ENCODE measurements at regions not wholly inside any gene's neighbourhood (a gene's known extent, or its start where the extent isn't known, plus 50 kb on each side); places are given as distances from the start of the nearest gene placed in this dataset.
"Not testable (repeated sequence)": the region's sequence is repeated elsewhere in the genome, so short reads cannot be mapped to it uniquely, and the experiment has no call there.

DNA sequence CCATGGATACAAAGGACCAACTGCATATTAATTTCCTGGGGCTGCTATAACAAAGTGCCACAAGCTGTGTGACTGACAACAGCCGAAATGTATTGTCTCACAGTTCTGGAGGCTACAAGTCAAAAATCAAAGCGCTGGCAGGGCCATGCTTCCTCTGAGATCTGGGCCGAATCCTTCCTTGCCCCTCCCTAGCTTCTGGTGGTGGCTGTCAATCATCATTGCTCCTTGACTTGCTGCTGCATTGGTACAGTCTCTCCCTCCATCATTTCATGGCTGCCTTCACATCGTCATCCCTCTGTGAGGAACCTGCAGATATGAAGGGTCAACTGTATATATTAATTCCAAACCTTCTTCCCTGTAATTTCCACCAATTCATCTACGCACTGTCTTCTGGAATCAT, 118.3 kb downstream of the EXOC5 start:
- Histone ChIP-seq H3K9me3 (no peaks in the 10 kb centered on the region), H3K36me3 (no peaks in the 10 kb centered on the region), H3K4me3 (replicated peaks in 1 of 3) (no peak overlapping the region), H3K27ac (no peak overlapping the region), H3K4me1 (no peaks in the 10 kb centered on the region), H3K27me3 (no peaks in the 10 kb centered on the region)
- intact Hi-C loops (cut with DNase I) = no loop called here
- WGBS, 2 donors = 85 to 92% methylated on average over 5 of the region's 5 CpGs
- no peak for TF ChIP-seq POLR2A (IDR thresholded peaks at IDR 0.05)
- no peak for TF ChIP-seq CTCF (IDR thresholded peaks at IDR 0.05)
- no peak for DNase-seq

- no peak overlapping the region for H3K4me3 ChIP-seq (replicated peaks in 1 of 3)
- TF ChIP-seq CTCF (IDR thresholded peaks at IDR 0.05) (no peak), POLR2A (IDR thresholded peaks at IDR 0.05) (no peak)
- no peaks in the 10 kb centered on the region for H3K4me1 ChIP-seq
- H3K27me3 ChIP-seq = no peaks in the 10 kb centered on the region
- H3K36me3 ChIP-seq = no peaks in the 10 kb centered on the region
- no peaks in the 10 kb centered on the region for H3K9me3 ChIP-seq
- DNase-seq = no peak
- intact Hi-C loops (cut with DNase I) = no loop called here
- WGBS, 2 donors = 83 to 95% methylated on average over 5 of the region's 5 CpGs
- no peak overlapping the region for H3K27ac ChIP-seq
These were observed 129.5 kb downstream of the EXOC5 start for GRCh38 chr14:57139173-57139572.

GRCh38 chr14:57136669-57137328, 131.9 kb downstream of the EXOC5 start:
- Histone ChIP-seq H3K27me3 (no peaks in the 10 kb centered on the region), H3K4me3 (replicated peaks in 1 of 3) (no peak overlapping the region), H3K4me1 (no peaks in the 10 kb centered on the region), H3K27ac (no peak overlapping the region), H3K9me3 (no peaks in the 10 kb centered on the region), H3K36me3 (no peaks in the 10 kb centered on the region)
- TF ChIP-seq POLR2A (IDR thresholded peaks at IDR 0.05) = no peak
- no peak for TF ChIP-seq CTCF (IDR thresholded peaks at IDR 0.05)
- WGBS, 2 donors = 41 to 64% methylated on average over 10 of the region's 10 CpGs
- intact Hi-C loops (cut with DNase I) = no loop called here
- DNase-seq = peak in 1 of 2 donors; percentile 1

GRCh38 chr14:57127809-57128208, 140.9 kb downstream of the EXOC5 start:
- H3K27ac ChIP-seq; H3K27me3 ChIP-seq; DNase-seq; H3K36me3 ChIP-seq; H3K4me1 ChIP-seq; H3K4me3 ChIP-seq (replicated peaks in 1 of 3); intact Hi-C loops (cut with DNase I); H3K9me3 ChIP-seq: not testable (repeated sequence)
- WGBS, 2 donors = 90 to 91% methylated on average over 6 of the region's 6 CpGs

DNA sequence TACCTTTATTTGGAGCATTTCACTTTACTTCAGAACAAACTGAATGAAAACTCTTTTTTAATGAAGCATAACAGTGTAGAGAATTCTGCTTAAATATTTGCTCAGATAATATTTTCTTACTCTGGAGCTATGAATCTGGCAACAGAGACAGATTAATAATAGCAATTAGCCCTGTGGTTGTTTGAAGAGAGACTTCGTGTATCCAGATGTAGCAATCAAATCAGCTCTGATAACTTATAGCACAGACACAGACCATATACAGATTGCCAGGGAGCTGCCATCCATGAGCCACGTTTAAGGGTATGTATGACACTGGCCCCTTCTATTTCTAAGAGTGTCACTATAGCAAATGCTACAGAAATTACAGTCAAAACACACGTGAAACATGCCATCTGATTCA, 146.6 kb downstream of the EXOC5 start:
- TF ChIP-seq CTCF (IDR thresholded peaks at IDR 0.05) (no peak), POLR2A (IDR thresholded peaks at IDR 0.05) (no peak)
- WGBS, 2 donors = 57 to 68% methylated on average over 3 of the region's 3 CpGs
- intact Hi-C loops (cut with DNase I) = no loop called here

DNA sequence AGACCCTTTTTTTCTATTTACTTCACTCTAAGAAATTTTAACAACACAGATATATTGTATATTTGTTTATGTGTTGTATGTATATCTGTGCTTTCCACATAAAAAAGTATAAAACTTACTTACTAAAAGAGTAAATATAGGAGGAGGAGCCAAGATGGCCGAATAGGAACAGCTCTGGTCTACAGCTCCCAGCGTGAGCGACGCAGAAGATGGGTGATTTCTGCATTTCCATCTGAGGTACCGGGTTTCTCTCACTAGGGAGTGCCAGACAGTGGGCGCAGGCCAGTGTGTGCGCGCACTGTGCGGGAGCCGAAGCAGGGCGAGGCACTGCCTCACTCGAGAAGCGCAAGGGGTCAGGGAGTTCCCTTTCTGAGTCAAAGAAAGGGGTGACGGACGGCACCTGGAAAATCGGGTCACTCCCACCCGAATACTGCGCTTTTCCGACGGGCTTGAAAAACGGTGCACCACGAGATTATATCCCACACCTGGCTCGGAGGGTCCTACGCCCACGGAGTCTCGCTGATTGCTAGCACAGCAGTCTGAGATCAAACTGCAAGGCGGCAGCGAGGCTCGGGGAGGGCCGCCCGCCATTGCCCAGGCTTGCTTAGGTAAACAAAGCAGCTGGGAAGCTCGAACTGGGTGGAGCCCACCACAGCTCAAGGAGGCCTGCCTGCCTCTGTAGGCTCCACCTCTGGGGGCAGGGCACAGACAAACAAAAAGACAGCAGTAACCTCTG, 156.5 kb downstream of the EXOC5 start:
- DNase-seq; intact Hi-C loops (cut with DNase I); H3K27ac ChIP-seq; H3K9me3 ChIP-seq; H3K36me3 ChIP-seq; H3K4me1 ChIP-seq; H3K27me3 ChIP-seq; H3K4me3 ChIP-seq (replicated peaks in 1 of 3): not testable (repeated sequence)
- WGBS, 2 donors = 67 to 92% methylated on average over 11 to 21 of the region's 32 CpGs

More for the DNA sequence above, 146.6 kb downstream of the EXOC5 start:
- Histone ChIP-seq H3K4me3 (replicated peaks in 1 of 3) (no peak overlapping the region), H3K27me3 (no peaks in the 10 kb centered on the region), H3K27ac (no peak overlapping the region), H3K9me3 (no peaks in the 10 kb centered on the region), H3K36me3 (no peaks in the 10 kb centered on the region), H3K4me1 (no peaks in the 10 kb centered on the region)
- no peak for DNase-seq

- DNase-seq; H3K4me1 ChIP-seq; H3K27ac ChIP-seq; H3K27me3 ChIP-seq; intact Hi-C loops (cut with DNase I); H3K9me3 ChIP-seq; H3K4me3 ChIP-seq (replicated peaks in 1 of 3); H3K36me3 ChIP-seq: not testable (repeated sequence)
- WGBS, 2 donors = 81 to 99% methylated on average over 4 of the region's 4 CpGs
These were observed 158.3 kb downstream of the EXOC5 start for GRCh38 chr14:57110411-57110810.
